ENCODE measurements at regions not wholly inside any gene's neighbourhood (a gene's known extent, or its start where the extent isn't known, plus 50 kb on each side); places are given as distances from the start of the nearest gene placed in this dataset.
"Not testable (repeated sequence)": the region's sequence is repeated elsewhere in the genome, so short reads cannot be mapped to it uniquely, and the experiment has no call there.

DNA sequence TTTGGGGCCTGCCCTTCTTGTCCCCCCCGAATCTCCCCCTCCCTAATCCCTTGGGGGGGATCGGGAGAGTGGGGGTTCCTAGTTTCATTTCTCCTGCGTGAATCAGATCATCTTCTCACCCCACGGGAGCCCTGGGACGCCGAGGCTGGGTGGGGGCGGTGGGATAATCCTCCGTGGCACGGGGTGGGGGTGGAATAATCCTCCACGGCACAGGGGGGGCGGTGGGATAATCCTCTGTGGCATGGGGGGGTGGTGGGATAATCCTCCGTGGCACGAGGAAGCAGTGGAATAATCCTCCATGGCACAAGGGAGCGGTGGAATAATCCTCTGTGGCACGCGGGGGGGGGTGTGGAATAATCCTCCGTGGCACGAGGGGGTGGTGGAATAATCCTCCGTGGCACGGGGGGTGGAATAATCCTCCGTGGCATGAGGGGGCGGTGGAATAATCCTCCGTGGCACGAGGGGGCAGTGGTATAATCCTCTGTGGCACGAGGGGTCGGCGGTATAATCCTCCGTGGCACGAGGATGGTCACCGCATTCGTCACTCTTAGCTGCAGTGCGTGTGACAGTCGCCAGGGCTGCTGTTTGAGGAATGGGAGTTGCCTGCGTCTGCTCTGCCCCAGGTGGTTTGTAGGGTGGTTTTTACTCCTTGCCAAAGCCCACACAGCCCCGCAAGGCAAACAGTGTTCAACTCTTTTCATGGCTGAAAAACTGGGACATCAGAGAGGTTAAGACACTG, 156.9 kb downstream of the LAT start:
- H3K4me3 ChIP-seq (ENCODE audit: low read length), result no peak overlapping the region
- no peak for DNase-seq (ENCODE audit: low read depth)
- TF ChIP-seq, protein P1, sequence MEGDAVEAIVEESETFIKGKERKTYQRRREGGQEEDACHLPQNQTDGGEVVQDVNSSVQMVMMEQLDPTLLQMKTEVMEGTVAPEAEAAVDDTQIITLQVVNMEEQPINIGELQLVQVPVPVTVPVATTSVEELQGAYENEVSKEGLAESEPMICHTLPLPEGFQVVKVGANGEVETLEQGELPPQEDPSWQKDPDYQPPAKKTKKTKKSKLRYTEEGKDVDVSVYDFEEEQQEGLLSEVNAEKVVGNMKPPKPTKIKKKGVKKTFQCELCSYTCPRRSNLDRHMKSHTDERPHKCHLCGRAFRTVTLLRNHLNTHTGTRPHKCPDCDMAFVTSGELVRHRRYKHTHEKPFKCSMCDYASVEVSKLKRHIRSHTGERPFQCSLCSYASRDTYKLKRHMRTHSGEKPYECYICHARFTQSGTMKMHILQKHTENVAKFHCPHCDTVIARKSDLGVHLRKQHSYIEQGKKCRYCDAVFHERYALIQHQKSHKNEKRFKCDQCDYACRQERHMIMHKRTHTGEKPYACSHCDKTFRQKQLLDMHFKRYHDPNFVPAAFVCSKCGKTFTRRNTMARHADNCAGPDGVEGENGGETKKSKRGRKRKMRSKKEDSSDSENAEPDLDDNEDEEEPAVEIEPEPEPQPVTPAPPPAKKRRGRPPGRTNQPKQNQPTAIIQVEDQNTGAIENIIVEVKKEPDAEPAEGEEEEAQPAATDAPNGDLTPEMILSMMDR (conservative IDR thresholded peaks at IDR 0.05; ENCODE audit: low read length), result no peak

DNA sequence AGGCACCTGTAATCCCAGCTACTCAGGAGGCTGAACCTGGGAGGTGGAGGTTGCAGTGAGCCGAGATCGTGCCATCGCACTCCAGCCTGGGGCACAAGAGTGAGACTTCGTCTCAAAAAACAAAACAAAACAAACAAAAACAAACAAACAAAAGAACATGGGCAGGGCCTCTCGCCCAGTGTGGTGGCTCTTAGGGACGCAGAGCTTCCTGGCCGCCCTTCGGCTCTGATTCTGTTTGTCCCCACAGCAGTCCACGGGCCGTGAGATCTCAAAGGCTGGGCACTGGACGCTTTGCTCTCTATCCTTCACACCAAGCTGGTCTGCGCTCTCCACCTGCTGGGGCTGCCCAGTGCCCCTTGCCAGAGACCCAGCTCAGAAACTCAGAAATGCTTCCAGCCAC, 156.3 kb downstream of the LAT start:
- not testable (repeated sequence) for DNase-seq (ENCODE audit: low read depth); H3K4me3 ChIP-seq (ENCODE audit: low read length)

DNA sequence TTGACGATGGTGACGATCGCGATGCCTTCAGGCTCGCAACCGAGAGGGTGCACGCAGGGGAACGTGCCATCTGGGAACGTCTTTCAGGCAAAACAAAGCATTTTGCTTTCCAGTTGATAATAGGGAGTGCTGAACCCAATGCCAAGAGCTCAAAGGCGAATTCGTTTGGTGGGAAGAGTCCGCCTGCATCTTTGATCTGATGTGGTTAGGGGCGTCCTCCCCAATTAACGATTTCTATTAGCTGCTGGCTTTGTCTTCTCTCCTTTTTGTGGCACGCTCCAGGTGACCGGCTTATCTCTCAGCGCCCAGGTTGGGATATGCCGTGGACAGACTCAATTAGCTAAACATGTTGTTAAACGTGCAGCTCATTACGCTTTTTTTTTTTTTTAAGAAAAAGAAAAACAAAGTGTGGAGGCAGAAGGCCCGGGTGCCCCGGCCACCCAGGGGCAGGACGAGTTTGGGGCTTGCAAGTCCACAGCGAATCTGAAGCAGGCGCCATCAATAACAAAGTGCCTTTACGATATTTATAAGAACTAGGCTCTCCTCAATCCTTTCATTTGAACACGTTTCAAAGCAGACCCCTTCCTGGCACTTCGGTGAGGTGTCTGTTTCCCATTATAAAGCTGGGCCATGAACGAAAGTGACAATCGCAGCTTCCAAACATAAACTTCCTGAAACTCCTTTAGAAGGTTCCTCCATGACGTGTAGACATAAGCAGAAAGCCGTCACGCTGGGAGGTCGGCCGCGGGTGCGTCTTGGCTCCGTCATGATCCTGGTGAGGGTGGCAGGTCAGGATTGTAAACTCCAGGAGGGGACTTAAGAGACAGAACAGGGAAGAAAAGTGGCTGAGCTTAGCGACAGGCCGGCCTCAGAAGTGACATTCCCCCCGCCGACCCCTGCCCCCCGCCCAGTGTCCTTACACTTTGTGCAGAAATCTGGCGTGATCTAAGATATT, 155.3 kb downstream of the LAT start:
- H3K4me3 ChIP-seq (ENCODE audit: low read length); DNase-seq (ENCODE audit: low read depth): not testable (repeated sequence)

DNA sequence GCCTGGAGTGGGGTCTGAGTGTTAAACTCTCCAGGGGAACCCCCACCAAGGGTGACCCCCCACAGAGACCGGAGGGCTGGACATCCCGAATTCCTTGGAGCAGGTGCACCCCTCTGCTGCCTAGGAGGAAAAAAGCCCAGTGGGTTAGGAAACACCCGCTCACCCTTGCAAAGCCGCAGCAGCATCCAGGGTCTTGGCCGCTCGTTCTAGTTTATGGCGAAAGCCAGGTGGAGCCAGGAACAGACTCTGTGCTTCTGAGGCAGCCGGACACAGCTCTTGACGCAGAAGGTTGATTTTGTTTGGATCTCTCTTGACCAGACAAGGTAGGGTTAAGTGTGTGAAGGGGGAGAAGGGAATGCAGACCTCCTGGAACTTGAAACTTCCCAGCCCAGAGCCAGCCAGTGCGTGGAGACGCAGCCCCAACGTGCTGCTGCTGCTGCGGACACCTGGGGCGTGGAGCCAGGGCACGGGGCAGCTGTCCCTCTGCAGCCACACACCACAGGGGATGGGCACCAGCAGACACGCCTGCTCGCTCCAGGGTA, 154.5 kb downstream of the LAT start:
- TF ChIP-seq, protein P1 (conservative IDR thresholded peaks at IDR 0.05; ENCODE audit: low read length), result no peak
- DNase-seq (ENCODE audit: low read depth), result no peak
- H3K4me3 ChIP-seq (ENCODE audit: low read length), result no peak overlapping the region

DNA sequence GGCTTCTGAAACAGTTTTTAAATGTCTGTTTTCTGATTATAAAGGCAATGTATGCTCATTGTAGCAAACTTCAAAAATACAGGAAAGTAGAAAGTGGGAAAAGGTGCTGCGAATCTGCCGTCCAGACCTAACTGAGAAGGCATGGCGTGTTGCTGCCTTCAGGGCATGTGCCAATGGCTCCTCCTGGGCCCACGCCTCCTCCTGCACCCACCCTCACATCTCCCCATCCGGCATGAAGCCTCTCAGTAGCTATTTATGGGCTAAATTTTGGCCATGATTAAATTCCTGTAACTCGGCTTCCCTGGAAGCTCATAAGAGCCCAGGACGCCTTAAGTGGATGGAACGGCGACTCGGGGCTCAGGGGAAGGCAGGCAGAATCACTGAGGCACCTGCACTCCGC, 153.8 kb downstream of the LAT start:
- H3K4me3 ChIP-seq (ENCODE audit: low read length), result not testable (repeated sequence)

DNA sequence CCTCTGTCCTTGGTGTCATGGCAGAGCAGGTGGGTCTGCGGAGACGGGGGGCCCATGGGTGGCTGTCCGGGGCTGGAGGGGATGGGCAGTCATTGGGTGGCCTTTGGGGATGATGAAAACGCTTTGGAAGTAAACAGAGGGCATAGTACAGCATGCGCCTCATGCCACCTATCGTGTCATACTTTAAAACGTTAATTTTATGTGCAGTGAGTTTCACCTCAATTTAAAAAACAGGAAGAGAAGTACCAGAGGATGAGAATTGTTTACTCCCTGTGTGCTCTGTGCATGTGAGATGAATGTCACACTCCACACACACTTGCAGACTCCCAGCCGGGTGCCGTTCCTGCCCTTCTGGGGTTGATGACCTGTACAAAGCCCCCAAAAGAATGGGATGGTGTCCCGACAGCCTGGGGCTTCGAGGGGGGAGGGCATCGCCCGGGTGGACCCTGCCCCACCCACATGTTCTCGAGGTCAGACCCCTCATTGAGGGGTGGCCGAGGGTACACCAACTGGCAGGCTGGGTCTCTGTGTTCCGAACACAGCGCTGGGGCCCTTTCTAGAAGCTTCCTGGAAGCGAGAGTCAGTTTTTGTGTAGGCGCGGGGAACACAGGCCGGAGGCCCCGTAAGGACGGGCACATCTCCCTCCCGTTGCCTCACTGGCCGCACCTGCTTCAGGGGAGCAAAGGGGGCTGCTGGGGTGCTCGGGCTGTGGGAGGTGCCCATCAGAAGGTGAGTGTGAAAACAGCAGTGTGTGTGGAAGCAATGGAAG, 153.2 kb downstream of the LAT start:
- DNase-seq (ENCODE audit: low read depth), result not testable (repeated sequence)

More for the DNA sequence above, 153.8 kb downstream of the LAT start:
- DNase-seq (ENCODE audit: low read depth), result not testable (repeated sequence)

DNA sequence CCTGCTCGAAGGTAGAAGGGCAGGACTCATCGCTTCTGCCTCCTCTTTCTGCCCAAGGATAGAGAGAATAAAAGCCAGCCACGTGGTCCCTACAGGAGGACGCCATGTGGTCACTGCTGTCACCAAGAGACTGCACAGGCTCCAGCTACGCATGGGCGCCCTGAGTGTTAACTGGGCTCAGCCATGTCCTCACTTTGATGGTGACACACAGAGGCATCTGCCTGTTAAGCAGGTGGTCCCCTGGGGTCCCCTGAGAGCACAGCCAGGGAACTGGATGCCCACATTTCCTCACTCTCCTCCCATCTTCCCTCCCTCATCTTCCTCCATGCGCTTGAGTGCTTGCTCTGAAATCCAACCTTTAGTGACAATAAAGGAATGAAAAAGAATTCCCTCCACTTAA, 152.6 kb downstream of the LAT start:
- not testable (repeated sequence) for H3K4me3 ChIP-seq (ENCODE audit: low read length); DNase-seq (ENCODE audit: low read depth)

More for the DNA sequence above, 153.2 kb downstream of the LAT start:
- not testable (repeated sequence) for H3K4me3 ChIP-seq (ENCODE audit: low read length)

DNA sequence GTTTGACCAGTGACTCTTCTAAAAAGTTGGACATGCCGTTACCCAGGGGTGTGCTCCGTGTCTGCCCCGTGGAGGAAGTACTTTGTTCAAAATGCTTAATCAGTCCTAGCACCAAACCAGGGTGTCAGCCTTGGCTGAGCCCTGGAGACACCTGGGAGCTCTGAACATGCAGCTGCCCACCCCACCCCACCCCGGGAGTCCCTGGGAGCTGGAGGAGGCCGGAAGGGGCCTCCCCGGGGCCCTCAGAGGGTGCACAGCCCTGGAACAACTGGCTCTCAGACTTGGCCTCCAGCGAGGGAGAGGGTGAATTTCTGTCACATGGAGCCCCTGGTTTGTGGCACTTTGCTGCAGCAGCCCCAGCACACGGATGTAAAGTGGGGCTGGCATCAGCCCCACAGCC, 152.1 kb downstream of the LAT start:
- not testable (repeated sequence) for DNase-seq (ENCODE audit: low read depth); H3K4me3 ChIP-seq (ENCODE audit: low read length)

DNA sequence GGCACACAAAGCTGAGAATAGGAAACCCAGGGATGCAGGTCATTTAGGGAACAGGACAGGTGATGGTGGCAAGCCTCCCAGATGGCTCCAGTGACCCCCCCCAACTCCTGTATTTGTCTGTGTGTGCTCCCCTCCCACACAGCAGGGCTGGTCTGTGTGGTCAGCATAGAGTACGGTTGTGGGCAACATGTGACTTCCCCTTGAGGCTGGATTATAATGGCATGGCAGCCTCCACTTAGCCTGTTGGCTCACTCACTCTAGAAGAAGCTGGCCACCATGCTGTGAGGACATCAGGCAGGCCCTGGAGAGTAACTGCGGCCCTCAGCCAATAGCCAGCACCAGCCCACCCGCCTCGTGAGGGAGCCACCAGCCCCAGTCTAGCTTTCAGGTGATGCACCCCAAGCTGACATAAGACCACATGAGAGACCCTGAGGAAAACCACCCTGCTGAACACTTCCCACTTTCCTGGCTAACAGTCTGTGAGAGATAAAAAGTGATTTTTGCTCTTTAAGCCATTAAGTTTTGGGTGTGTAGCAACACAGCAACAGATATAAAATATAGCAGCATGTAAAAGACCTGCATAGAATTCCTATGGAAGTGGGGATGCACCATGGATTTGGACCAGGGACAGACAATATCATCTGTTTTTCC, 151.3 kb downstream of the LAT start:
- DNase-seq (ENCODE audit: low read depth); H3K4me3 ChIP-seq (ENCODE audit: low read length): not testable (repeated sequence)

DNA sequence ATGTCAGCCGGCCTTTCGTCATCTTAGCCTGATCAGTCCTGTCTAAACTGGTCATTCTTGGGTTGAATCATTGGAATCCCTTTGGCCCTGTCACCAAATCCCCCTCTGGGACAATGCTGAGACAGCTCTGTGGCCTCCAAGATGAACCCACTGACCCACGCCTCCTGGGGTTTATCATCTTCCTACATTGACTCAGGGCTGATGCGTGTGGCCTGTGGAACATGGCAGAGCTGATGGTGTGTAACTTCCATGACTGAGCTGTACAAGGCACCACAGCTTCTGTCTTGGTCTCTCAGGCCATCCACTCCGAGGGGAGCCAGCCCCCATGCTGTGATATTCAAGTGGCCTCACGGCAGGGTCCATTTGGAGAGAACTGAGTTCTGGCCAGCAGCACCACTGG, 150.2 kb downstream of the LAT start:
- DNase-seq (ENCODE audit: low read depth); H3K4me3 ChIP-seq (ENCODE audit: low read length): not testable (repeated sequence)

DNA sequence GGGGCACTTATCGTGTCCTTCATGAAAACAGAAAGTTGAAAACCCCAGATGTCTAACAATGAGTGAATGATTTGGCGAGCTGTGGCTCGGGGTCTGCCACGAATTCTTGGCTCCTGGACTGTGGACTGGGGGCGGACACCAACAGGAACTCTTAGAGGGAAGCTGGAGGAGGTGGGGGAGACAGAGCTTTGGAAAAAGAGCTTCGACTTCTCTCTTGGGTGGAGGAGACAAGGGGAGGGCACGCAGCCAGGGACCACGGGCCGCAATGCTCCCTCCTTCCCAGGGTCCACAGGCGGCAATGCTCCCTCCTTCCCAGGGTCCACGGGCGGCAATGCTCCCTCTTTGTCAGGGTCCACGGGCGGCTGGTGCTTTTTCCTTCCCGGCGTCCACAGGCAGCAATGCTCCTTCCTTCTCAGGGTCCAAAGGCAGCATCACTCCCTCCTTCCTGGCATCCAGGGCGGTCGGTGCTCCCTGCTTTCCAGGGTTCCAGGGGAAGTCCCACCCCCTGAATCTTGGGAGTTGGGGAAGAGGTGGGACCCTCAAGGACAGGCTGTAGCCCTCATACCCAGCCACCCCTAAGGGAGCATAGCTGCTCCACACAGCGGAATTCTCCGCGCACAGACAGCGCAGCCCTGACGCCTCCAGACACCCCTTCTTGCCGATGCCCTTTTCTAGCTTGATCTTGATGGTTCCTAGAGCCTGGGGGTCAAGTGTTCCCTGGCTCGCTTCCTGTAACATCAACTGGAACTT, 149.0 kb downstream of the LAT start:
- not testable (repeated sequence) for DNase-seq (ENCODE audit: low read depth); H3K4me3 ChIP-seq (ENCODE audit: low read length)

DNA sequence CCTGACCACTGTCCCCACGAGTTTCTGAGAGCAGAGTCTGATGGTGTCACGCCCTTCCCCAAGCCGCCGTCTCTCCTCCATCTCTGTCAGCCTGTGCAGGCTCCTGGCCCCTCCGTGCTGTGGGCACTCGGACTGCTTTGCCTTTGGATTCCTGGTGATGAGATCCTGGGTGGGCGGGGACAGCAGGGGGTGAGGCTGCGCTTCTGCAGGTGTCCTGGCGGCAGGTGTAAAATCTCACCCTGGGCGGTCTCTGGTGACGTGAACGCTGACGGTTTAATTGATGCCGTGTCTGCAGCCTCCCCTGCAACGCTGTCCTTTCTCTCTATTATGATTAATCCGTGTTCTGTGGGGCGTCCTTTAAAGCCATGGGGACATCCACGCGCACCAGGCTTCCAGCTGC, 148.0 kb downstream of the LAT start:
- not testable (repeated sequence) for DNase-seq (ENCODE audit: low read depth); H3K4me3 ChIP-seq (ENCODE audit: low read length)

DNA sequence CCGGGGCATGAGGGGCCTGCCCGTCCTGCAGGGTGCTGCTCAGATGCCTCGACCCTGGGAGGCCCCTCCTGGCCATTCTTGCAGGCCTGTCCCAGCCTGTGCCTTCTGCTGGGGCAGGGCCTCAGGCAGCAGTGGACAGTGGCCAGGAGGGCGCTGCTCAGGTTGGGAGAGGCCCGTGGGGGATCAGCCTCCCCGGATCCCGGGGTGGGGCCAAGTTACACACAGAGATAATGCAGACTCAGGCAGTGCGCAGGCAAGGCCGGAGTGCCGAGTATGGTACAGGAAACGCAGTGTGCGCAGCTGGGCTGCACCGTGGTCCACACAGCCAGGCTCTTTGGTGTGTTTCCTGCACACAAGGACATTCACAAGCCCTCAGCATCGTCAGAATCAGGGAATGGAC, 147.6 kb downstream of the LAT start:
- DNase-seq (ENCODE audit: low read depth); H3K4me3 ChIP-seq (ENCODE audit: low read length): not testable (repeated sequence)

DNA sequence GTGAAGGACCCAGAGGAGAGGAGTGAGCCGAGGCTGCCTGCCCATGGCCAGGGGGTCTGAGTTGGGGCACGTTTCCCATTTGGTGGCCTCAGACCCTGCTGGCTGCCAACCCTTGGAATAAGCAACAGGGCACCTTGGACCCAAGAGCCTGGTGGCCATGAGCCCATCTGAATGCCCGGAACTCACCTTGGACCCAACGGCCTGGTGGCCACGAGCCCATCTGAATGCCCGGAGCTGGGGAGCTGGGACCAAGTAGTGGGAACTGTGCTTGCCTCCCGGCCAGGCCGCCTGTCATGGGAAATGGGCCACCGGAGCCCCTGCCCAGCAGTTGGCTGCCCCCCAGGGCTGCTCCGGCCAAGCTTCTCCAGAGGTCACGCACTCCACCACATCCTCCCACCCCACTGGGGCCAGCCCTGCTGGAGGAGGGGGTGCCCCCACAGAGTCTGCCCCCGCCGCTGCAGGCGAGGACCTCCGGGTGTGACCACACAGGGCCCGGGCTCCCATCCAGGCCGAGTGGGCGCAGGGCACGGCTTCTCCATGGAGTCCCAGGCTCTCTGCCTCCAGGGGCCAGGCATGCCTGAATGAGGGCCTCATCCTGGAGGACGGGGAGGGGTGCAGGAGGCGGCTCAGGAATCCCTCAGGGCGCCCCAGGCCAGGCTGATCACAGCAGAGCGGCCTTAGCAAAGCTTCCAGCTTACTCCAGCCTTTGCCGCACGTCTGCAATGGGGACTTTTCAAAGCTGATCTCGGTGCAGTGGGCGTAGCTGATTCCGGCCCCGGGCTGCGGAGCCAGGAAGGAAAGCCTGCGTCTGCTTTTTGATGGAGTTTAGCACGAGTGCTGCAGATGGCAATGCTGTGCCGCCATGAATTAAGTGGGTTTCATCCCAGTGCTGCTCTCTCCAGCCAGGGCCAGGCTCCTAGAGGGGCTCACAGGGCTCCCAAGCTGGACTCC, 146.3 kb downstream of the LAT start:
- not testable (repeated sequence) for H3K4me3 ChIP-seq (ENCODE audit: low read length)
- DNase-seq (ENCODE audit: low read depth), result peak; percentile 8
